Glutamatergic neuron (in vitro differentiated cells): ENCODE measurements at regions not wholly inside any gene's neighbourhood (a gene's known extent, or its start where the extent isn't known, plus 50 kb on each side); places are given as distances from the start of the nearest gene placed in this dataset.

ENCODE experiments used
- DNase-seq: peaks from one replicate; pipeline ENCODE4 v3.0.0; 2022
- H3K27ac Mint-ChIP-seq: one replicate; pipeline ENCODE4 v1.8.0; 2020; ENCODE audit warnings: mild to moderate bottlenecking, mixed read lengths, inconsistent platforms; ENCODE audit not compliant: unreplicated experiment
- H3K27me3 Mint-ChIP-seq: one replicate; pipeline ENCODE4 v1.8.0; 2020; ENCODE audit warnings: mild to moderate bottlenecking, moderate library complexity, mixed read lengths, inconsistent platforms; ENCODE audit not compliant: unreplicated experiment
- H3K36me3 Mint-ChIP-seq: one replicate; pipeline ENCODE4 v1.8.0; 2020; ENCODE audit warnings: mild to moderate bottlenecking, mixed read lengths, inconsistent platforms; ENCODE audit not compliant: unreplicated experiment
- H3K4me1 Mint-ChIP-seq: one replicate; pipeline ENCODE4 v1.8.0; 2020; ENCODE audit warnings: mild to moderate bottlenecking, low read depth, mixed read lengths, inconsistent platforms; ENCODE audit not compliant: unreplicated experiment
- H3K4me3 Mint-ChIP-seq: one replicate; pipeline ENCODE4 v1.8.0; 2020; ENCODE audit warnings: mild to moderate bottlenecking, mixed read lengths, inconsistent platforms; ENCODE audit not compliant: unreplicated experiment
- H3K9me3 Mint-ChIP-seq: one replicate; pipeline ENCODE4 v1.8.0; 2020; ENCODE audit warnings: mild to moderate bottlenecking, moderate library complexity, mixed read lengths, inconsistent platforms; ENCODE audit not compliant: unreplicated experiment
- TF ChIP-seq, protein P1 (sequence below): fragments of 200-600 bp; sonication (generic); IDR thresholded peaks from one replicate; pipeline ENCODE4 v1.5.0; 2021; ENCODE audit not compliant: partially characterized antibody, unreplicated experiment

DNA sequence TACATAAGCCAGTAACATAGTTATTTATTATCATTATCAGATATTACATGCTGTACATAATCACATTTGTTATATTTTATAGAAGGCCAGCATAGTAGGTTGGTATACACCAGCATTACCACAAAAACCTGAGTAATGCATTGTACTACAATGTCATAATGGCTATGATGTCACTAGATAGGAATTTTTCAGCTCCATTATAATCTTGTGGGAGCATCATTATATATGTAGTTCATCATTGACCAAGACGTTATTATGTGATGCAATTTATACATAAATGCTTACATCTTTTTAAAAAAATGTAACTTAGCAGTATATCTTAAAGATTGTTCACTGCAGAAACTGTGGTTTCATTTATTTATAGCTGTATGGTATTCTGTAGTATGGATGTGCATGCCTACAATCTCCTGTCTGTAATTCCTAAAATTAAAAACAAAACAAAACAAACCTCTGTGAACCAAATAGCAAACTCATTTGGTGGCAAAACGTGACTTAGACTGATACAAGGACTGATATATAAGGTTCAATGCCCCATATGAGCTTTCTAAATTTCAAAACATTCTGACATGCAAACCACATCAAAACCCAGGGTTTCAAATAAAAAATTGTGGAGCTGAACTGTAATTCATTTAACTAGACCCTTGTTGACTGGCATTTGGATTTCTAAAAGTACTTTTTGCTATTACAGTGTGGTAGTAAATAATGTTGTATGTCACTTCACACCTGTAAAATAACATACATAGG lies 250.9 kb downstream of the DLEU7 start:
- TF ChIP-seq, protein P1, sequence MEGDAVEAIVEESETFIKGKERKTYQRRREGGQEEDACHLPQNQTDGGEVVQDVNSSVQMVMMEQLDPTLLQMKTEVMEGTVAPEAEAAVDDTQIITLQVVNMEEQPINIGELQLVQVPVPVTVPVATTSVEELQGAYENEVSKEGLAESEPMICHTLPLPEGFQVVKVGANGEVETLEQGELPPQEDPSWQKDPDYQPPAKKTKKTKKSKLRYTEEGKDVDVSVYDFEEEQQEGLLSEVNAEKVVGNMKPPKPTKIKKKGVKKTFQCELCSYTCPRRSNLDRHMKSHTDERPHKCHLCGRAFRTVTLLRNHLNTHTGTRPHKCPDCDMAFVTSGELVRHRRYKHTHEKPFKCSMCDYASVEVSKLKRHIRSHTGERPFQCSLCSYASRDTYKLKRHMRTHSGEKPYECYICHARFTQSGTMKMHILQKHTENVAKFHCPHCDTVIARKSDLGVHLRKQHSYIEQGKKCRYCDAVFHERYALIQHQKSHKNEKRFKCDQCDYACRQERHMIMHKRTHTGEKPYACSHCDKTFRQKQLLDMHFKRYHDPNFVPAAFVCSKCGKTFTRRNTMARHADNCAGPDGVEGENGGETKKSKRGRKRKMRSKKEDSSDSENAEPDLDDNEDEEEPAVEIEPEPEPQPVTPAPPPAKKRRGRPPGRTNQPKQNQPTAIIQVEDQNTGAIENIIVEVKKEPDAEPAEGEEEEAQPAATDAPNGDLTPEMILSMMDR: no peak
- Mint-ChIP-seq H3K4me3 (no peak overlapping the region), H3K27me3 (peaks cover 2% of the 10 kb centered on the region), H3K9me3 (no peaks in the 10 kb centered on the region), H3K36me3 (no peaks in the 10 kb centered on the region), H3K27ac (no peak overlapping the region), H3K4me1 (peaks cover 4% of the 10 kb centered on the region)
- no peak for DNase-seq

DNA sequence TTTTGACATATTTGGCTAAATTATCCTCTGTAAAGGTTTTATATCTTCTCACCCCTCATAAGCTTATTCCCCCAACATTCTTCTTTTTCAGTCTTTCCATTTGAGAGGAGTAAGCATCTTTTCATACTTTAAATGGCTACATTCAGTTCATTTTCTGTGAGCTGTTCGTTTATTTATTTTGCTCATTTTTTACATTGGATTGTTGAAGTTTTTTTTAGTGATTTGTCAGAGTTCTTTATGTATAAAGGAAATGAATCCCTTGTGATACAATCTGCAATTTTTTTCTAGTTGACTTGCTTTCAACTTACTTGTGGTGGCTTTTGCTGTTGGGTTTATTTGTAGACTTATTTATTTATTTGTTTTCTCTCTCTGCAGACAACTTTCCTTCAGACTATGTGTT lies 250.3 kb downstream of the DLEU7 start:
- Mint-ChIP-seq H3K4me1 (peaks cover 7% of the 10 kb centered on the region), H3K9me3 (peaks cover 2% of the 10 kb centered on the region)
- TF ChIP-seq, protein P1: no peak

DNA sequence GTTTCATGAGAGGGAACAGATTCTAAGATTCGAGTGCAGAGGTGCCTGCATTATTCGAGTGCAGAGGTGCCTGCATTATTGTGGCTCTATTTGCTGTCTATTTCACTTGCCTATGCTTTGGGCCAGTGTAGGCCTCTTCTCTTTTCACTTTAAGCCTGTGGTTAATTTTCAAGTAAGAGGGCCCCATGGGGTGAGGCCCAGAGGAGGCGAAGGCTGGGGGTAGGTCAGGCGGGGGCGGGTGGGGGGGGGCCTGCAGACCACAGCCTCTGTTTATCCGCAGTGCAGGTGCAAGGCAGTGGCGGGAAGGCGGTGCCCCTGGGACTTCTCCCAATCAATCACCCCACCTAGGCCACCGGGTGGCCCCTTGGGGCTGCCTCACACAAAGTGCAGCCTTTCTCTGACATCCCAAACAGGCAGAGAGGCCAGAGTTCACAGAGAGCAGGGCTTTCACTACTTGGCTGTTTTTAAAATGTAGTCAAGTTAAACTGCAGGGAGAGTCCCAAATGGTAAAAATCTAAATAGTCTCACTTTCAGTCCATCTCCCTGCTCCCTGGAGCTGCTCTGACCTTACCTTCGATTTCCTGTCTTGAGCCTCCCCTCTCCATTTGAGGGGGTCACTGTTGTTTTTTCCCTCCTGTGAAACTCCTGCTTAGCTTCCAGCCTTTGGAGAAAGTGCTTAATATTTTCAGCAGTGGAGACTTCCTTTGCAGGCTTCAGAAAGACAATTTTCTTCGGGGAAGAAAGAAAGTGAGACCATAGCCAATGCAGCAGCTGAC lies 249.0 kb downstream of the DLEU7 start:
- Mint-ChIP-seq H3K27ac (no peak overlapping the region), H3K27me3 (peaks cover 2% of the 10 kb centered on the region), H3K4me1 (peaks cover 15% of the 10 kb centered on the region), H3K36me3 (no peaks in the 10 kb centered on the region), H3K4me3 (no peak overlapping the region), H3K9me3 (peaks cover 2% of the 10 kb centered on the region)
- TF ChIP-seq, protein P1: no peak
- peak; percentile 36 for DNase-seq

More for the DNA sequence above, 250.3 kb downstream of the DLEU7 start:
- H3K27me3 Mint-ChIP-seq: peaks cover 2% of the 10 kb centered on the region
- H3K4me3 Mint-ChIP-seq: no peak overlapping the region
- no peak for DNase-seq
- no peak overlapping the region for H3K27ac Mint-ChIP-seq
- no peaks in the 10 kb centered on the region for H3K36me3 Mint-ChIP-seq

DNA sequence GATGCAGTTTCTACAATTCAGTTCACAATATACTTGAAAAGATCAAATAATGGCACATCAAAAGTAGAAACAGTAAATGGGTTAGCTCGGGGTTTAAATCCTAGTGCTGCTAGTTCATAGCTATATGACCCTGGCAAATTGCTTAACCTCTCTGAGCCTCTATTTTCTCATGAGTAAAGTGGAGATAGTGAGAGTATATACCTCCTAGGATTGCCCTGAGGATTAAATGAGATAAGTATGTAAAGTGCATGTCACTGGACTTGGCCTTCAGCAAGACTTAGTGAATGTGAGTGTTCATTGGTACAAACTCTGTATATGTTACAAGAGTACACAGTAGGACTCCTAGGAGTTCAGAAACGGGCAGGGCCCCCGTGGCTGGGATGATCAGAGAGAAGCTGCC lies 248.3 kb downstream of the DLEU7 start:
- no peak for DNase-seq
- Mint-ChIP-seq H3K27me3 (peaks cover 2% of the 10 kb centered on the region), H3K9me3 (peaks cover 2% of the 10 kb centered on the region), H3K4me1 (peaks cover 19% of the 10 kb centered on the region), H3K4me3 (no peak overlapping the region), H3K36me3 (no peaks in the 10 kb centered on the region), H3K27ac (no peak overlapping the region)
- TF ChIP-seq, protein P1: no peak

DNA sequence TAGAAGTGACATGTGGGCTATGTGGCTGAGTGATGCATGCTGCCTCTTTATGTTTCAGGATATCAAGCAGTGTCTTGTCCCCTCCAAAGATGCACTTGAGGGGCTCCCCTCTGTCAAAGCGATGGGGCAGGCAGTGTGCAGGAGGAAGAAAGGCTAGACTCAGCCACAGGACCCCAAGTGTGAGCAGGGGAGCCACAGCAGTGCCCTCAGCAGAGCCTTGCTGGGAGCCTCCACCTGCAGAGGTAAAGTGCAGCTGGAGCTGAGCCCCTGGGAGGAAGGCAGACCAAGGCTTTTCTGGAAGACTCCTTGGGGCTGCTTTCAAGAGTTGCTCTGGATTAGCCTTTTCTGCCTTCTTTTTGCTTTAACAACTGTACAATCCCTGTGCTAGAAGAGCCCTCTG lies 247.3 kb downstream of the DLEU7 start:
- TF ChIP-seq, protein P1: no peak
- Mint-ChIP-seq H3K4me3 (no peak overlapping the region), H3K9me3 (peaks cover 2% of the 10 kb centered on the region), H3K27me3 (peaks cover 2% of the 10 kb centered on the region), H3K27ac (no peak overlapping the region), H3K4me1 (peaks cover 19% of the 10 kb centered on the region), H3K36me3 (no peaks in the 10 kb centered on the region)
- no peak for DNase-seq
